Loucy (cell line): ENCODE measurements at regions not wholly inside any gene's neighbourhood (a gene's known extent, or its start where the extent isn't known, plus 50 kb on each side); places are given as distances from the start of the nearest gene placed in this dataset.

Experiments used
- H2AFZ ChIP-seq: fragments of 200-600 bp; sonication (generic); 2 replicates; pipeline ENCODE4 v1.6.0; 2016; ENCODE audit warnings: antibody characterized with exemption, mild to moderate bottlenecking, low read length, moderate library complexity
- H3F3A ChIP-seq: fragments of 200-600 bp; 2 replicates; pipeline ENCODE4 v1.6.0; 2016; ENCODE audit warnings: antibody characterized with exemption, low read depth, mild to moderate bottlenecking
- H3K27me3 ChIP-seq: fragments of 200-600 bp; sonication (generic); 2 replicates; pipeline ENCODE4 v1.6.1; 2014; ENCODE audit warnings: low read length, mild to moderate bottlenecking; ENCODE audit not compliant: insufficient read depth, poor library complexity, severe bottlenecking
- H3K36me3 ChIP-seq: fragments of 200-600 bp; sonication (generic); 2 replicates; pipeline ENCODE4 v1.6.1; 2016; ENCODE audit warnings: low read length; ENCODE audit not compliant: insufficient read depth
- H3K4me1 ChIP-seq: fragments of 200-600 bp; sonication (generic); 2 replicates; pipeline ENCODE4 v1.5.1; 2014; ENCODE audit warnings: low read length, mild to moderate bottlenecking; ENCODE audit not compliant: insufficient read depth, poor library complexity, severe bottlenecking
- H3K4me2 ChIP-seq: fragments of 200-600 bp; sonication (generic); 2 replicates; pipeline ENCODE4 v1.6.0; 2014; ENCODE audit warnings: antibody characterized with exemption, low read length, low read depth, mild to moderate bottlenecking; ENCODE audit not compliant: poor library complexity, severe bottlenecking
- H3K4me3 ChIP-seq: fragments of 200-600 bp; sonication (generic); 2 replicates; pipeline ENCODE4 v1.5.1; 2014; ENCODE audit warnings: low read length, mild to moderate bottlenecking, mixed read lengths; ENCODE audit not compliant: poor library complexity, severe bottlenecking
- H3K79me2 ChIP-seq: fragments of 200-600 bp; sonication (generic); 2 replicates; pipeline ENCODE4 v1.6.1; 2014; ENCODE audit warnings: low read length; ENCODE audit not compliant: insufficient read depth
- H3K9ac ChIP-seq: fragments of 200-600 bp; sonication (generic); 2 replicates; pipeline ENCODE4 v1.6.0; 2014; ENCODE audit warnings: mild to moderate bottlenecking, low read depth, low read length, moderate library complexity; ENCODE audit not compliant: poor library complexity, severe bottlenecking
- H3K9me2 ChIP-seq: fragments of 200-600 bp; sonication (generic); replicated peaks from 2 replicates; pipeline ENCODE4 v1.6.1; 2016; ENCODE audit warnings: low read depth, low read length, mixed read lengths
- H3K9me3 ChIP-seq: fragments of 200-600 bp; sonication (generic); 2 replicates; pipeline ENCODE4 v1.6.1; 2014; ENCODE audit warnings: mild to moderate bottlenecking, antibody characterized with exemption, low read length, low read depth; ENCODE audit not compliant: insufficient read depth
- H4K20me1 ChIP-seq: fragments of 200-600 bp; sonication (generic); 2 replicates; pipeline ENCODE4 v1.6.0; 2014; ENCODE audit warnings: antibody characterized with exemption, low read length, mild to moderate bottlenecking; ENCODE audit not compliant: insufficient read depth, poor library complexity, severe bottlenecking
- CTCF ChIP-seq: fragments of 200-600 bp; sonication (generic); conservative IDR thresholded peaks from 2 replicates; pipeline ENCODE4 v1.5.1; 2014; ENCODE audit warnings: mild to moderate bottlenecking, antibody characterized with exemption, low read length
- EZH2phosphoT487 ChIP-seq: fragments of 200-600 bp; IDR thresholded peaks from 2 replicates; pipeline ENCODE4 v1.6.1; 2018; ENCODE audit warnings: antibody characterized with exemption, mild to moderate bottlenecking, moderate library complexity, borderline replicate concordance

DNA sequence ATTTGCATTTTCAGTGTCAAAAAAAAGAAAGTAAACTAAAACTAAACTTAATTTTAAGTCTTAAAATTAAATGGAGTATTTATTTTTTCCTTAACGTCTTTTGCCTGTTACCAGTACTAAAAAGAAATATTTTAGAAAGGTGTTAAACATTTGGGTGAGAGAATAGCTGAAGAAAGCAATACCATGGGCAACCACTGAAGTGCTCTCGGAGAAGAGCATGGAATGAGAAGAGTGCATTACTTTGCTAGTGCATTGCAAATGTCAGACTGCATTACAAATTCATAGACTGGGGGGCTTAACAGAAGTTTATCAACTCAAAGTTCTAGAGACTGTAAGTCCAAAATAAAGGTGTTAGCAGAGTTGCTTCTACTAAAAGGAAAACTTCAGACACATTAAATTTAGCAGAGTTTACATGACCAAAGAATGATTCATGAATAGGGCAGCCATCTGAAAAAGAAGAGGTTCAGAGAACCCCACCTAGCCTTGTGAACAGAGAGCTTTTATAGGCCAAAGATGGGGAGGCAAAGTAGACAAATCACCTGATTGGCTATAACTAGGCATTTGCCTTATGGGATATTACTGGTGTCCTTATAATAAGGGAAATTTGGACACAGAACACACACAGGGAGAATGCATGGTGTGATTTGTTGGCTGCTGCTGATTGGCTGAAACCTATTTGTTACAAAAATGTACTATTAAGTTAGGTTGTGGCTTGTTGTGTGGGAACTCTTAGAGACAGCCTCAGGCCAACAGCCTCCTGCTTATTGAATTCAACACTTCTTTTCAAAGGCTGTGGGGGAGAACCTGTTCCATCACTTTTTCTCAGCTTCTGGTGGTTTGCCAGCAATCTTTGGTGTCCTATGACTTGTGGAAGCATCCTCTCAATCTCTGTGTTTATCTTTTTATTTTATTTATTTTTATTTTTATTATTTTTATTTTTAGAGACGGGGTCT lies 106.7 kb upstream of the RREB1 start:
- Histone ChIP-seq H3K79me2 (no peaks in the 10 kb centered on the region), H3K9ac (no peak overlapping the region), H3F3A (no peaks in the 10 kb centered on the region), H3K4me3 (no peak overlapping the region), H2AFZ (no peak overlapping the region), H3K4me2 (no peak overlapping the region), H3K9me2 (no peaks in the 10 kb centered on the region), H3K9me3 (no peaks in the 10 kb centered on the region), H3K4me1 (no peaks in the 10 kb centered on the region), H3K36me3 (no peaks in the 10 kb centered on the region), H4K20me1 (no peaks in the 10 kb centered on the region), H3K27me3 (no peaks in the 10 kb centered on the region)
- TF ChIP-seq CTCF (no peak), EZH2phosphoT487 (no peak)

DNA sequence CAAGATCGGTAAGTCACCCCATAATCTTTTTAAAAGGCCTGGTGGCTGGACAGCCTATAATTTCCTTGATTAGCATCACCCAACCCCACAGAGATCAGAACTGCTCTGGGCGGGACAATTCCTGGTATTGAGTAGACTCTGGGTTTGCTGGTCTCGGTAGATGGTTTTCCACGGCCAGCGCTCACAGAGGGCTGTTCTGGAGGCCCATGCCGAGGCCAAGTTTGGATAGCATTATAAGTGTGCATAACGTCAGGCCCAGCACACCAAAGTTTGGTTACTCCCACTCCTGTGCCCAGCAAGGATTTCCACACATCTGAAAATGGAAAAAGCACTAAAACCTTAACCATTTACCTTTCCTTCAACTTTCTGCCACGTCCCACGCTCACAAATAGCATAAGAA lies 104.7 kb upstream of the RREB1 start:
- no peak overlapping the region for H2AFZ ChIP-seq
- TF ChIP-seq EZH2phosphoT487, result no peak
- no peak for TF ChIP-seq CTCF
- no peaks in the 10 kb centered on the region for H3K27me3 ChIP-seq
- no peak overlapping the region for H3K4me3 ChIP-seq
- H3F3A ChIP-seq, result no peaks in the 10 kb centered on the region
- no peaks in the 10 kb centered on the region for H3K36me3 ChIP-seq
- no peak overlapping the region for H3K9ac ChIP-seq
- H3K9me2 ChIP-seq, result no peaks in the 10 kb centered on the region
- no peak overlapping the region for H3K4me2 ChIP-seq
- no peaks in the 10 kb centered on the region for H3K9me3 ChIP-seq
- H4K20me1 ChIP-seq, result no peaks in the 10 kb centered on the region
- no peaks in the 10 kb centered on the region for H3K4me1 ChIP-seq
- no peaks in the 10 kb centered on the region for H3K79me2 ChIP-seq

DNA sequence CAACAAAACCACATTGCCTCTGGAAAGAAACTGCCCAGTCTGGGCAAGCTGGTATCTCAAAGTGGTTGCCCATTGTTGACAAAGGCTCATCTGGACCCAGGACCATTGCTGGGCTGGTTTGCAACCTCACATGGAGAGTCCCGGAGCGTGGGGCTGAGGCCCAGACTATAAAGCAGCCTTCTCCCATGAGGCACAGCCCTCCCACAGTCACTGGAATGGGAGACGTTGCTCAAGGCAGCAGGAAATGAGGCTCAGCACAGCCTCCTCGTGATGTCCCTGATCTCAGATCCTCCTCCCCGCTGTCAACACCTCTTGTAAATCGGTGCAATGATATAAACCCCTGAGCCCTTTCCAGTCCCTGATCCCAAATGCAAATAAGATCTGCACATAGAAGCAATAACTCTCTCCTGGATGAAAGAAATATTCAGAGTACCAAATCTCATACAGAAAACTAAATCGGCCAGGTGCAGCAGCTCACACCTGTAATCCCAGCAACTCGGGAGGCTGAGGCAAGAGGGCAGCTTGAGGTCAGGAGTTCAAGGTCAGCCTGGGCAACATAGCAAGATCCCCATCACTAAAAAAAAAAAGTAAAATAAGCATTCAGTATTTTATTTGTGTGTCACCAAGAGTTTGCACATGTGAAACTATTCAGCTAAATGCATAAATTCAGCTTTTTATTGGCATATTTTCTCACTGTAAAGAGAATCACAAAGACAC lies 103.0 kb upstream of the RREB1 start:
- TF ChIP-seq EZH2phosphoT487 (no peak), CTCF (no peak)
- Histone ChIP-seq H3K27me3 (no peaks in the 10 kb centered on the region), H4K20me1 (no peaks in the 10 kb centered on the region), H3K4me3 (no peak overlapping the region), H3K36me3 (no peaks in the 10 kb centered on the region), H2AFZ (no peak overlapping the region), H3K9me2 (no peaks in the 10 kb centered on the region), H3K4me2 (no peak overlapping the region), H3K79me2 (no peaks in the 10 kb centered on the region), H3K4me1 (no peaks in the 10 kb centered on the region), H3K9me3 (no peaks in the 10 kb centered on the region), H3K9ac (no peak overlapping the region), H3F3A (no peaks in the 10 kb centered on the region)
